H1 (cell line): ENCODE measurements at regions not wholly inside any gene's neighbourhood (a gene's known extent, or its start where the extent isn't known, plus 50 kb on each side); places are given as distances from the start of the nearest gene placed in this dataset.

Source experiments
- HDAC2 ChIP-seq, 2 experiments: fragments of 300-600 bp in 1 of 2; sonication (generic) in 1 of 2; IDR thresholded peaks; 2 replicates each; pipeline ENCODE4 v1.6.1; 2011 to 2012; ENCODE audit warnings: low read depth in 2 of 2, low read length in 2 of 2, mild to moderate bottlenecking in 2 of 2, moderate library complexity in 2 of 2, borderline replicate concordance in 1 of 2, inconsistent platforms in 1 of 2
- TF ChIP-seq, protein P1 (sequence below): fragments of 300-600 bp; sonication (generic); IDR thresholded peaks from 2 replicates; pipeline ENCODE4 v1.7.1; 2012; ENCODE audit warnings: low read length, moderate library complexity, mild to moderate bottlenecking, inconsistent platforms; ENCODE audit not compliant: insufficient replicate concordance

DNA sequence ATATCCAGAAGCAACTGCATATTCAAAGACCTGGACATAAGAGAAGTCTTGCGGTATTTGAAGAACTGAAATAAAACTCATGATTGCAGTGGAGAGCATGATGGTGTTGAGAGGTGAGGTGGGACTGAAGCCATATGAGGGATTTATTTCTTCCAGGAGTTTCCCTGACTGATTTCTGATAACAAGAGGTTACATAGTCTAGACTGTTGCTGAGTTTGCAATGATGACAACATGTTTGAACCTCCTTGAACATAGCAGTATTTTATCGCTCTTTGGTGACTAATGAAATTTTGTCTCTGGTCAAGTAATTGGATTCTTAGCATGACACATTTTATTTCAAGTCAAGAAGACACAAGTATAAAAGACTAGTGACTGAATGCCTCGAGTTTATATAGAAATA lies 61.8 kb downstream of the ACTBL2 start (continued):
- TF ChIP-seq, protein P1, sequence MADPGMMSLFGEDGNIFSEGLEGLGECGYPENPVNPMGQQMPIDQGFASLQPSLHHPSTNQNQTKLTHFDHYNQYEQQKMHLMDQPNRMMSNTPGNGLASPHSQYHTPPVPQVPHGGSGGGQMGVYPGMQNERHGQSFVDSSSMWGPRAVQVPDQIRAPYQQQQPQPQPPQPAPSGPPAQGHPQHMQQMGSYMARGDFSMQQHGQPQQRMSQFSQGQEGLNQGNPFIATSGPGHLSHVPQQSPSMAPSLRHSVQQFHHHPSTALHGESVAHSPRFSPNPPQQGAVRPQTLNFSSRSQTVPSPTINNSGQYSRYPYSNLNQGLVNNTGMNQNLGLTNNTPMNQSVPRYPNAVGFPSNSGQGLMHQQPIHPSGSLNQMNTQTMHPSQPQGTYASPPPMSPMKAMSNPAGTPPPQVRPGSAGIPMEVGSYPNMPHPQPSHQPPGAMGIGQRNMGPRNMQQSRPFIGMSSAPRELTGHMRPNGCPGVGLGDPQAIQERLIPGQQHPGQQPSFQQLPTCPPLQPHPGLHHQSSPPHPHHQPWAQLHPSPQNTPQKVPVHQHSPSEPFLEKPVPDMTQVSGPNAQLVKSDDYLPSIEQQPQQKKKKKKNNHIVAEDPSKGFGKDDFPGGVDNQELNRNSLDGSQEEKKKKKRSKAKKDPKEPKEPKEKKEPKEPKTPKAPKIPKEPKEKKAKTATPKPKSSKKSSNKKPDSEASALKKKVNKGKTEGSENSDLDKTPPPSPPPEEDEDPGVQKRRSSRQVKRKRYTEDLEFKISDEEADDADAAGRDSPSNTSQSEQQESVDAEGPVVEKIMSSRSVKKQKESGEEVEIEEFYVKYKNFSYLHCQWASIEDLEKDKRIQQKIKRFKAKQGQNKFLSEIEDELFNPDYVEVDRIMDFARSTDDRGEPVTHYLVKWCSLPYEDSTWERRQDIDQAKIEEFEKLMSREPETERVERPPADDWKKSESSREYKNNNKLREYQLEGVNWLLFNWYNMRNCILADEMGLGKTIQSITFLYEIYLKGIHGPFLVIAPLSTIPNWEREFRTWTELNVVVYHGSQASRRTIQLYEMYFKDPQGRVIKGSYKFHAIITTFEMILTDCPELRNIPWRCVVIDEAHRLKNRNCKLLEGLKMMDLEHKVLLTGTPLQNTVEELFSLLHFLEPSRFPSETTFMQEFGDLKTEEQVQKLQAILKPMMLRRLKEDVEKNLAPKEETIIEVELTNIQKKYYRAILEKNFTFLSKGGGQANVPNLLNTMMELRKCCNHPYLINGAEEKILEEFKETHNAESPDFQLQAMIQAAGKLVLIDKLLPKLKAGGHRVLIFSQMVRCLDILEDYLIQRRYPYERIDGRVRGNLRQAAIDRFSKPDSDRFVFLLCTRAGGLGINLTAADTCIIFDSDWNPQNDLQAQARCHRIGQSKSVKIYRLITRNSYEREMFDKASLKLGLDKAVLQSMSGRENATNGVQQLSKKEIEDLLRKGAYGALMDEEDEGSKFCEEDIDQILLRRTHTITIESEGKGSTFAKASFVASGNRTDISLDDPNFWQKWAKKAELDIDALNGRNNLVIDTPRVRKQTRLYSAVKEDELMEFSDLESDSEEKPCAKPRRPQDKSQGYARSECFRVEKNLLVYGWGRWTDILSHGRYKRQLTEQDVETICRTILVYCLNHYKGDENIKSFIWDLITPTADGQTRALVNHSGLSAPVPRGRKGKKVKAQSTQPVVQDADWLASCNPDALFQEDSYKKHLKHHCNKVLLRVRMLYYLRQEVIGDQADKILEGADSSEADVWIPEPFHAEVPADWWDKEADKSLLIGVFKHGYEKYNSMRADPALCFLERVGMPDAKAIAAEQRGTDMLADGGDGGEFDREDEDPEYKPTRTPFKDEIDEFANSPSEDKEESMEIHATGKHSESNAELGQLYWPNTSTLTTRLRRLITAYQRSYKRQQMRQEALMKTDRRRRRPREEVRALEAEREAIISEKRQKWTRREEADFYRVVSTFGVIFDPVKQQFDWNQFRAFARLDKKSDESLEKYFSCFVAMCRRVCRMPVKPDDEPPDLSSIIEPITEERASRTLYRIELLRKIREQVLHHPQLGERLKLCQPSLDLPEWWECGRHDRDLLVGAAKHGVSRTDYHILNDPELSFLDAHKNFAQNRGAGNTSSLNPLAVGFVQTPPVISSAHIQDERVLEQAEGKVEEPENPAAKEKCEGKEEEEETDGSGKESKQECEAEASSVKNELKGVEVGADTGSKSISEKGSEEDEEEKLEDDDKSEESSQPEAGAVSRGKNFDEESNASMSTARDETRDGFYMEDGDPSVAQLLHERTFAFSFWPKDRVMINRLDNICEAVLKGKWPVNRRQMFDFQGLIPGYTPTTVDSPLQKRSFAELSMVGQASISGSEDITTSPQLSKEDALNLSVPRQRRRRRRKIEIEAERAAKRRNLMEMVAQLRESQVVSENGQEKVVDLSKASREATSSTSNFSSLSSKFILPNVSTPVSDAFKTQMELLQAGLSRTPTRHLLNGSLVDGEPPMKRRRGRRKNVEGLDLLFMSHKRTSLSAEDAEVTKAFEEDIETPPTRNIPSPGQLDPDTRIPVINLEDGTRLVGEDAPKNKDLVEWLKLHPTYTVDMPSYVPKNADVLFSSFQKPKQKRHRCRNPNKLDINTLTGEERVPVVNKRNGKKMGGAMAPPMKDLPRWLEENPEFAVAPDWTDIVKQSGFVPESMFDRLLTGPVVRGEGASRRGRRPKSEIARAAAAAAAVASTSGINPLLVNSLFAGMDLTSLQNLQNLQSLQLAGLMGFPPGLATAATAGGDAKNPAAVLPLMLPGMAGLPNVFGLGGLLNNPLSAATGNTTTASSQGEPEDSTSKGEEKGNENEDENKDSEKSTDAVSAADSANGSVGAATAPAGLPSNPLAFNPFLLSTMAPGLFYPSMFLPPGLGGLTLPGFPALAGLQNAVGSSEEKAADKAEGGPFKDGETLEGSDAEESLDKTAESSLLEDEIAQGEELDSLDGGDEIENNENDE: no peak
- TF ChIP-seq HDAC2 (IDR thresholded peaks at IDR 0.05; ENCODE audit: borderline replicate concordance in 1 of 2, low read depth in 2 of 2, low read length in 2 of 2): no peak
